PFSK-1 (cell line): ENCODE measurements at regions not wholly inside any gene's neighbourhood (a gene's known extent, or its start where the extent isn't known, plus 50 kb on each side); places are given as distances from the start of the nearest gene placed in this dataset.

ENCODE experiments used
- FOXP2 ChIP-seq: optimal IDR thresholded peaks from 2 replicates; pipeline ENCODE3; 2011; ENCODE audit warnings: borderline replicate concordance, control low read depth, inconsistent platforms; ENCODE audit not compliant: insufficient read depth; ENCODE audit errors: extremely low read length, extremely low read depth
- POLR2AphosphoS5 ChIP-seq: IDR thresholded peaks from 2 replicates; pipeline ENCODE4 v1.6.1; 2012; ENCODE audit warnings: low read depth, mild to moderate bottlenecking, control low read depth, low read length, moderate library complexity
- REST ChIP-seq, 2 experiments: IDR thresholded peaks; 2 replicates each; pipeline versions ENCODE4 v1.6.1 to v1.8.0; 2011 to 2012; ENCODE audit warnings: low read depth in 2 of 2, low read length in 2 of 2, control low read depth in 1 of 2, inconsistent platforms in 1 of 2, mild to moderate bottlenecking in 1 of 2, moderate library complexity in 1 of 2; ENCODE audit not compliant: insufficient read depth in 1 of 2
- SIN3A ChIP-seq: IDR thresholded peaks from 2 replicates; pipeline ENCODE4 v1.6.1; 2012; ENCODE audit warnings: mild to moderate bottlenecking, low read length, moderate library complexity, borderline replicate concordance; ENCODE audit not compliant: insufficient read depth
- TAF1 ChIP-seq: IDR thresholded peaks from 2 replicates; pipeline ENCODE4 v1.6.1; 2012; ENCODE audit warnings: low read length, control low read depth, borderline replicate concordance; ENCODE audit not compliant: insufficient read depth

DNA sequence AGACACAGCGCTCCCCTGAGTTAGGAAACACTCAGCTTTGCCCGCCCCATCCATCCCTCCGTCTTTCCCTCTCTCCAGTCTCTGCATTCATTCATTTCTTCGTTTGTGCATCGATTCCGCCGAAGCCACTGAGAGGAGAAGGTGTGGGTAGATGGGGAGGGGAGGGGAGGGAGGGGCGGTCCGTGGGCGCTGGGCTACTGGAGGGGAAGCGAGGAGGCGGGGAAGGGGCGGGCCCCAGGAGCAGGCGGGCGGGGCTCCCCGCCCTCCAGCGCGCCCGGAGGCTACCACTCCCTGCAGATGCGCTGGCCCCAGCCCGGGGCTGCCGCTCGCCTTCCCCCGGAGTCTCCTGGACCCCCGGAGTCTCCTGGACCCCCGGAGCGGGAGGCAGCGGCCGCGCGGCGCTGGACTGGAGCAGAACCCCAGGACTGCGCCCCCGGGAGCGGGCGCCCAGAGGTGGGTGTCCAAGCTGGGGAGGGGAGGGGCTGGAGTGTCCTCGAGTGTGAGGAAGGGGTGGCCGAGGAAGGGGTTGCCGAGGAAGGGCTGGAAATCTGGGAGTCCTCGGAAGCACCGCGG lies 159.5 kb downstream of the C9orf152 start:
- no peak for TF ChIP-seq SIN3A
- no peak for TF ChIP-seq TAF1
- no peak for TF ChIP-seq REST (IDR thresholded peaks at IDR 0.05; ENCODE audit: insufficient read depth in 1 of 2, low read depth in 2 of 2, low read length in 2 of 2)
- no peak for TF ChIP-seq POLR2AphosphoS5

DNA sequence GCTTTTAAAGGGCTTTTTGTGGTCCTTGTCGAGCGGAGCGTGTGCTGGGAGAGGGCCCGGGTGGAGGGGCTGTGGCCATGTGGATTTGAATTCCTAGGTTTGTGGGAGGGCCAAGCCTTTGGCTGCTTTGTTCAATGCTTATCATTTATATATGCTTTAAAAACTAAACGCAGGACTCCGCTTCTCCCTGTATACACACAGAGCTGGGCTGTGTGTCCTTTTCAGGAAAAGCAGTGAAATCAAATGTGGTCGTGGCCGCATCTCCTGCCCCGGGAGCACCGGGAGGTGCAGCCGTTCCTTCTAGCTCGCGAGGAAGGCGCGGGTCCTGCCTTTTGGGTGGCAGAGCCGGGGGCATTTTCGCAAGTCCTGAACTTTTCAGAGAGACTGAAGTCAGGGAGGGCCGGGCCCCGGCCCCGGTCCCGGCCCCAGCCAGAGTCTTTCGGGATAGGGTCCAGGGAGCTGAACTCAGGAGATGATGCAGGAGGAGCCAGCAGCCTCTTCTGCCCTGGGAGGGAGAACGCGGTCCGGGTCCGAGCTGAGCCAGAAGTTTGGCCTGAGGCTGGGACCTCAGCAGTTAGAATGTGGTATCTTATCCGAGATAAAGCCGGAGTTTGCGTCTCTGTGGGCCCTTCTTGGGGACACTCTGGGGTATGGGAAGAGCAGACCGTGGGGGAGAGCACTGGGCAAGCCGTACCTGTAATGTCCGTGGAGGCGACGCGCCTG lies 158.8 kb downstream of the C9orf152 start:
- TF ChIP-seq FOXP2 (no peak), TAF1 (no peak), POLR2AphosphoS5 (no peak), SIN3A (no peak), REST (IDR thresholded peaks at IDR 0.05; ENCODE audit: insufficient read depth in 1 of 2, low read depth in 2 of 2, low read length in 2 of 2) (no peak)

DNA sequence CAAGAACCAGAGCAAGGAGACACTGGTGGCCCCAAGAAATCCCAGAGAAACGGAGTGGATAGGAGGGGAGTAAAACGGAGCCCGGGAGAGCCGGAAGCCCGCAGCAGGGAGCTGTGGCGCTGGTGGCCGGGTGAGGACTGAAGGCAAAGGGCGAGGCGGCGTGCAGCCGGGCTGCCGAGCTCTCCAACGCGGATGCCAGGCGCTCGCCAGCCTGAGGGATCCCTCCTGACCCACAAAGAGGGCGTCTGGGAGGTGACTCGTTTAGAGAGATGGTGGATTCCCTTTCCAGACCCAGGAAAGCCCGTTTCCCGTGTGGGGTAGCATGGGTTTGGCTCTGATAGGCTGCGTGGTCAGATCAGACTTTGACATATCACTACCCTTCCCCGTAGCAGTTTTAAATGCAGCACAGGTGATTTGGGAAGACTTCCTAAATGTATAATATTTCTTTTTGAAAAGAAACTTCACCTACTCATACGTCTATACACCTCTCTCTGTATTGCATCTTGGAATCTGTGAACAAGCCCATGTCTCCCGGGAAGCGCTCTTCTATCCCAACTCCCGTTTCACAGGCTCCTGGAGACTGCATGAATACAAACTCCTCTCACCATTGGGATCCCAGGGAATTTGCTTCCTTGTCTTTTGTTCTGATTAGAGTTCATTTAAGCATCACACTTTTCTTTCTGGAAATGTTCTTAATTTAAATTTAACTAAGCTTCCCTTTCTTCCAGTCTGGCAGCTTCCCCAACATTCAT lies 158.1 kb downstream of the C9orf152 start:
- no peak for TF ChIP-seq POLR2AphosphoS5
- no peak for TF ChIP-seq TAF1
- no peak for TF ChIP-seq FOXP2
- TF ChIP-seq REST (IDR thresholded peaks at IDR 0.05; ENCODE audit: insufficient read depth in 1 of 2, low read depth in 2 of 2, low read length in 2 of 2), result no peak
- no peak for TF ChIP-seq SIN3A

GRCh38 chr9:110050925-110051355 lies 157.0 kb downstream of the C9orf152 start:
- no peak for TF ChIP-seq SIN3A
- TF ChIP-seq TAF1, result no peak
- no peak for TF ChIP-seq POLR2AphosphoS5
- no peak for TF ChIP-seq REST (IDR thresholded peaks at IDR 0.05; ENCODE audit: insufficient read depth in 1 of 2, low read depth in 2 of 2, low read length in 2 of 2)
- no peak for TF ChIP-seq FOXP2
